ENCODE measurements at regions not wholly inside any gene's neighbourhood (a gene's known extent, or its start where the extent isn't known, plus 50 kb on each side); places are given as distances from the start of the nearest gene placed in this dataset.

GRCh38 chr11:28684011-28684586 is 575.9 kb downstream of the METTL15 start:
- H3K27ac Mint-ChIP-seq = no peak overlapping the region
- peaks cover 2% of the 10 kb centered on the region for H3K27me3 Mint-ChIP-seq (ENCODE audit: low read depth, poor library complexity)
- no peaks in the 10 kb centered on the region for H3K9me3 Mint-ChIP-seq
- no peak for DNase-seq
- no peaks in the 10 kb centered on the region for H3K36me3 Mint-ChIP-seq (ENCODE audit: low read depth)
- H3K4me1 Mint-ChIP-seq = peaks cover 13% of the 10 kb centered on the region
- TF ChIP-seq, protein P1, sequence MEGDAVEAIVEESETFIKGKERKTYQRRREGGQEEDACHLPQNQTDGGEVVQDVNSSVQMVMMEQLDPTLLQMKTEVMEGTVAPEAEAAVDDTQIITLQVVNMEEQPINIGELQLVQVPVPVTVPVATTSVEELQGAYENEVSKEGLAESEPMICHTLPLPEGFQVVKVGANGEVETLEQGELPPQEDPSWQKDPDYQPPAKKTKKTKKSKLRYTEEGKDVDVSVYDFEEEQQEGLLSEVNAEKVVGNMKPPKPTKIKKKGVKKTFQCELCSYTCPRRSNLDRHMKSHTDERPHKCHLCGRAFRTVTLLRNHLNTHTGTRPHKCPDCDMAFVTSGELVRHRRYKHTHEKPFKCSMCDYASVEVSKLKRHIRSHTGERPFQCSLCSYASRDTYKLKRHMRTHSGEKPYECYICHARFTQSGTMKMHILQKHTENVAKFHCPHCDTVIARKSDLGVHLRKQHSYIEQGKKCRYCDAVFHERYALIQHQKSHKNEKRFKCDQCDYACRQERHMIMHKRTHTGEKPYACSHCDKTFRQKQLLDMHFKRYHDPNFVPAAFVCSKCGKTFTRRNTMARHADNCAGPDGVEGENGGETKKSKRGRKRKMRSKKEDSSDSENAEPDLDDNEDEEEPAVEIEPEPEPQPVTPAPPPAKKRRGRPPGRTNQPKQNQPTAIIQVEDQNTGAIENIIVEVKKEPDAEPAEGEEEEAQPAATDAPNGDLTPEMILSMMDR (IDR thresholded peaks at IDR 0.05) = no peak
- H3K4me3 Mint-ChIP-seq = no peak overlapping the region

DNA sequence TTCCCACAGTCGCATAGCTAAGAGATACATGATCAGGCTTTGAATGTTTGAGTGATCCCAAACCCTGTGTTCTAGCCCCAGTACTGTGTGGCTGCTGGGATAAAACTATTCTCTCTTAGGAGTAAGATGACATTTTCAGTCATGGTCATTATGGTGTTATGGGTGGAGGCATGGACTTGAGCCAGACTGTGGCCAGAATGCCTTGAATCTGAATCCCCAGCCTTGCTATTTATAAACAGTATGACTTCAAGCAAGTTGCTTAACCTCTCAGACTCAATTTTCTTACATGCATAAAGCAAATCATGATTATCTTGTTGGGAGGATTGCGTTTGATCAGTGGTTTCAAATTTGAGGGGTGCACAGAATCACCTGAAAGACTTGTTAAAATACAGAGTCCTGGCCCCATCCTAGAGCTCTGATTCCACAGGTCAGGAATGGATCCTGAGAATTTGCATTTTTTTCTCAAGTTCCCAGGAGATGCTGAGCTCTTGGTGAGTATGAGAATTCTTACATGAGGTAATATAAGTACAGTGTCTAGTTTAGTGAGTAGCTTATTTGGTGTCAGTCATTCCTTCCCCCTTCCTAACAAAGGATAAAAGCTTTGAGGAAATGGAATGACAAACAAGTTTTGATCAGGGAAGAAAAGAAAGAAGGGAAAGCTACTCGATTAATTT is 571.7 kb downstream of the METTL15 start:
- H3K27ac Mint-ChIP-seq = no peak overlapping the region
- H3K36me3 Mint-ChIP-seq (ENCODE audit: low read depth) = no peaks in the 10 kb centered on the region
- H3K9me3 Mint-ChIP-seq = no peaks in the 10 kb centered on the region
- no peak overlapping the region for H3K4me3 Mint-ChIP-seq
- H3K4me1 Mint-ChIP-seq = peaks cover 13% of the 10 kb centered on the region
- peaks cover 2% of the 10 kb centered on the region for H3K27me3 Mint-ChIP-seq (ENCODE audit: low read depth, poor library complexity)
- TF ChIP-seq, protein P1 (IDR thresholded peaks at IDR 0.05) = no peak
- DNase-seq = no peak

- H3K27me3 Mint-ChIP-seq (ENCODE audit: low read depth, poor library complexity) = no peaks in the 10 kb centered on the region
- no peak overlapping the region for H3K27ac Mint-ChIP-seq
- H3K4me1 Mint-ChIP-seq = peaks cover 7% of the 10 kb centered on the region
- H3K36me3 Mint-ChIP-seq (ENCODE audit: low read depth) = no peaks in the 10 kb centered on the region
- TF ChIP-seq, protein P1 (IDR thresholded peaks at IDR 0.05) = no peak
- H3K9me3 Mint-ChIP-seq = no peaks in the 10 kb centered on the region
- no peak for DNase-seq
- no peak overlapping the region for H3K4me3 Mint-ChIP-seq
Measured at GRCh38 chr11:28677721-28678120, 569.5 kb downstream of the METTL15 start.

DNA sequence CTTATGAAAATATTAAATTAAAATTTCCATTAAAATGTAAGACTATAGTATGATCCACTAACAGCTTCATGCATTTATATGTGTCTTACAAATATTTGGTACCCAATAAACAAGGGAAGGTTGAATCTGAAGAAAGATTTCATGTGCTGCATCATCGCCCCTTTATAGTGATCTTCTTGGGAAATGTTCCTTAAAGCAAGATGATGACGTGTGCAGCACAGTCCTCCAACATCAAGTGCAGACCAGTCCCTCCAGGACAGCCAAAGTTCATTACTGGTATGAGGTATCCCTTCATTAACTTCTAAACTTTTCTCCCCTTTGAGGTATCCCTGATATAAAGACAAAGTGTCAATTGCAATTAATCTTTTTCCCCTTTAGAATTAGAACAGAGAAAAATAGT is 567.0 kb downstream of the METTL15 start:
- Mint-ChIP-seq H3K27ac (no peak overlapping the region), H3K9me3 (no peaks in the 10 kb centered on the region), H3K4me1 (peaks cover 7% of the 10 kb centered on the region), H3K27me3 (ENCODE audit: low read depth, poor library complexity) (no peaks in the 10 kb centered on the region), H3K4me3 (no peak overlapping the region), H3K36me3 (ENCODE audit: low read depth) (no peaks in the 10 kb centered on the region)
- DNase-seq = no peak
- TF ChIP-seq, protein P1 (IDR thresholded peaks at IDR 0.05) = no peak

DNA sequence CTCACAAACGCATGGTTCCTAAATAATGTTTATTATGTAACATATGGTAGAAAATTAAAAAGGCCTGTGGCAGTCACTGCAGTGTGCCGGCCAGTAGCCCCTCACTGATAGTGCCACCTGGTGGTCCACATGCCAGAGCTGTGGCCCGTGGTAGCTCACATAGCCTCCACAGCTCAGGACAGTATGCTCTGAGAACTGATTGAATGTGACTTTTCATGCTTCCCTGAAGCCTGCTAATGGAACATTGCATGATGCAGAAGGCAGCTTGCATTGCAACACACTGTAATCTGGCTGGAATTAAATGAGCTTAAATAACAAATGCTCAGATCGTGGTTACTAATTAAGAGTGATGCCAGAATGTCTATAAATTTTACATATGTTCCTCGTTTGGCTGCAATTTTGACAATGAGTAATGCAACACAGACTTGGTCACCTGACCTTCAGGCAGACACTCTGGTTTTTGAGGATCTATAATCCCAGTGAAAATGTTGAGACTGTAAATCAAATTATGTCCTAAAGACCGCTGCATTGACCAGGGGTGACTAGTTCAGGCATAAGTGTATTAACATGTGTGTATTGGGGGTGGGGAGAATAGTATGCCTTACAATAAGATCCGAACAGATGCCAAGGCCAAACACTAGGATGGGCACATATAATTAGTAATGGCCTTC is 566.4 kb downstream of the METTL15 start:
- no peaks in the 10 kb centered on the region for H3K9me3 Mint-ChIP-seq
- H3K27me3 Mint-ChIP-seq (ENCODE audit: low read depth, poor library complexity) = no peaks in the 10 kb centered on the region
- no peak overlapping the region for H3K4me3 Mint-ChIP-seq
- peak; percentile 29 for DNase-seq
- H3K4me1 Mint-ChIP-seq = peaks cover 7% of the 10 kb centered on the region
- H3K27ac Mint-ChIP-seq = no peak overlapping the region
- H3K36me3 Mint-ChIP-seq (ENCODE audit: low read depth) = no peaks in the 10 kb centered on the region
- TF ChIP-seq, protein P1 (IDR thresholded peaks at IDR 0.05) = peak; percentile 37

Measured in nephron progenitor cell (in vitro differentiated cells).